ENCODE measurements at regions not wholly inside any gene's neighbourhood (a gene's known extent, or its start where the extent isn't known, plus 50 kb on each side); places are given as distances from the start of the nearest gene placed in this dataset.
A peak's percentile ranks its signal among the peaks of the same experiment; 100 is the strongest.

DNA sequence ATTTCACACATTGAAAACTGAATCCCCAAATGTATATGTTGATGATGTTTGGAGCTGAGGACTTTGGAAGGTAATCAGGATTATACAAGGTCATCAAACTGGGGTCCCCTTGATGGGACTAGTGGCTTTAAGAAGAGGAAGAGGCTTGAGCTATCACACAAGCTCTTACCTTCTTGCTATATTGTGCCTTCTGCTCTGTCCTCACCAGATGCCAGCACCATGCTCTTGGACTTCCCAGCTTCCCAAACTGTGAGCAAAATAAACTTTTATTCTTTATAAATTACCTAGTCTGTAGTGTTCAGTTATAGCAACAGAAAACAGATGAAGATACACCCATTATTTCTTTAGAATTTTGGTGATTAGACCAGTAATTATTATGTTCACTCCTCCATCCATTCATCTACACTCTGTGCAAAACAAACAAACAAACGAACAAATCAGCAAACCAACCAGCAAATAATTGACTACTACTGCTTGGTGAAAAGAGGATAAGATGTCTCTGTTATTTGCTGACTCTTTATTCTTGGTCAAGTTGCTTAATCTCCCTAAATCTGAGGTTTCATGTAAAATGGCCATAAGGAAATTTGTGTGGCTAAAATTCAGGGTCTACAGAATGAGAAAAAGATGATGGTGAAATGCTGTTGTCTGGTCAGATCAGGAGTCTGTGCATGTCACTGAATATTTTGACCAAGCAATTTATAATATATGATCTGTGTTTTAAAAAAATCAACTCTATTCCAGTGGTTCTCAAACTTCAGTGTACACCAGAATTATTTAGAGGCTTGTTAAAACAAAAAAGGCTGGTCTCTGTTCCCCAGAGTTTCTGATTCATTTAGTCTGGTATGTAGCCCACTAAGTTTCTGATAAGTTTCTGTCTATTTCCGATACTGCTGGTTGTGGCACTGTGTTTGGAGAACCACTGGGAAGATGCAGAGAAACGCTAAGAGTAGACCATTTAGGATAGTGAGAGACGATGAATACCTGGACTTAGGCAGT lies 854.1 kb downstream of the MAT2B start:
- Mint-ChIP-seq H3K27ac (ENCODE audit: unreplicated experiment) (peak overlapping the region; percentile 74), H3K4me3 (ENCODE audit: unreplicated experiment) (no peak overlapping the region), H3K9me3 (ENCODE audit: low read depth) (no peaks in the 10 kb centered on the region), H3K36me3 (ENCODE audit: low read depth) (no peaks in the 10 kb centered on the region), H3K4me1 (ENCODE audit: low read depth) (peaks cover 19% of the 10 kb centered on the region), H3K27me3 (ENCODE audit: low read depth) (no peaks in the 10 kb centered on the region)
- DNase-seq (ENCODE audit: low spot score), result no peak
- TF ChIP-seq, protein P1, sequence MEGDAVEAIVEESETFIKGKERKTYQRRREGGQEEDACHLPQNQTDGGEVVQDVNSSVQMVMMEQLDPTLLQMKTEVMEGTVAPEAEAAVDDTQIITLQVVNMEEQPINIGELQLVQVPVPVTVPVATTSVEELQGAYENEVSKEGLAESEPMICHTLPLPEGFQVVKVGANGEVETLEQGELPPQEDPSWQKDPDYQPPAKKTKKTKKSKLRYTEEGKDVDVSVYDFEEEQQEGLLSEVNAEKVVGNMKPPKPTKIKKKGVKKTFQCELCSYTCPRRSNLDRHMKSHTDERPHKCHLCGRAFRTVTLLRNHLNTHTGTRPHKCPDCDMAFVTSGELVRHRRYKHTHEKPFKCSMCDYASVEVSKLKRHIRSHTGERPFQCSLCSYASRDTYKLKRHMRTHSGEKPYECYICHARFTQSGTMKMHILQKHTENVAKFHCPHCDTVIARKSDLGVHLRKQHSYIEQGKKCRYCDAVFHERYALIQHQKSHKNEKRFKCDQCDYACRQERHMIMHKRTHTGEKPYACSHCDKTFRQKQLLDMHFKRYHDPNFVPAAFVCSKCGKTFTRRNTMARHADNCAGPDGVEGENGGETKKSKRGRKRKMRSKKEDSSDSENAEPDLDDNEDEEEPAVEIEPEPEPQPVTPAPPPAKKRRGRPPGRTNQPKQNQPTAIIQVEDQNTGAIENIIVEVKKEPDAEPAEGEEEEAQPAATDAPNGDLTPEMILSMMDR (IDR thresholded peaks at IDR 0.05), result no peak

DNA sequence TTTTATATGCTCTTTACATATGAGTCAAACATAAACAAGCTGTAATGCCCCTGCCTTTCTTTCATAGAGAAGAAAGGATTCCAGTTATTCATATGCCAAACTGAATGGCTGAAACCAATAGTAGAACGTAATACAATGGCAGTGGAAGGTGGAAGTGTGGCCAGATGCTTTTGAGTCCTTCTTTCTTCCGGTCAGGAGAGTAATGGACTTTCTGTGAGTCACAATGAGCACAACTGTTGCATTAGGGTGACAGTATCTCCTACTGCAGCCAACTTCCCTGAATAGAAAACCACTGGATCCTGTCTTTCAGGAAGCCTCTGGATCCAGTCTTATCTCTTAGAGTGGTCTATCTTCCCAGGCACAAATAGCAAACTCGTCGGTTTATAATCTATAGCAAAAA lies 855.2 kb downstream of the MAT2B start:
- Mint-ChIP-seq H3K27me3 (ENCODE audit: low read depth) (no peaks in the 10 kb centered on the region), H3K4me1 (ENCODE audit: low read depth) (peaks cover 19% of the 10 kb centered on the region), H3K36me3 (ENCODE audit: low read depth) (no peaks in the 10 kb centered on the region), H3K4me3 (ENCODE audit: unreplicated experiment) (no peak overlapping the region), H3K9me3 (ENCODE audit: low read depth) (no peaks in the 10 kb centered on the region), H3K27ac (ENCODE audit: unreplicated experiment) (no peak overlapping the region)
- DNase-seq (ENCODE audit: low spot score), result no peak
- TF ChIP-seq, protein P1 (IDR thresholded peaks at IDR 0.05), result no peak

DNA sequence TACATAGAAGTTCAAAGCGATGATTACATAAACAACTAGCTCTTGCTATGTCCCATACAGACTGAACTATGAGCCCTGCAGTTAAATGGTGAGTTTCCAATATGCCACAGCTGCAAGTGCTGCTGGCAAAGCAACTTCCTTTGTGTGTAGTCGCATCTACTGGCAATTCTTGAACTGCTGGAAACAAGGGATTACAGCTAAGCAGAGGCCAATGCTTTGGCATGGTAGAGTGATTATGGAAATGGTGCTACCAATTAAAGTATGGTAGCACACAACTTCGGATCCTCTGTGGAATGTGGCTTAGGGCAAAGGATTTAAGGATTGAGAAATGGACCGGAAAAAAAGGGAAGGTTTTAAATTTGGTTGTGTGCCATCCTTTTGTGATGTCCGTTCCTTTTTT lies 856.6 kb downstream of the MAT2B start:
- no peaks in the 10 kb centered on the region for H3K27me3 Mint-ChIP-seq (ENCODE audit: low read depth)
- no peaks in the 10 kb centered on the region for H3K36me3 Mint-ChIP-seq (ENCODE audit: low read depth)
- H3K4me3 Mint-ChIP-seq (ENCODE audit: unreplicated experiment), result no peak overlapping the region
- TF ChIP-seq, protein P1 (IDR thresholded peaks at IDR 0.05), result no peak
- H3K9me3 Mint-ChIP-seq (ENCODE audit: low read depth), result no peaks in the 10 kb centered on the region
- DNase-seq (ENCODE audit: low spot score), result no peak
- H3K27ac Mint-ChIP-seq (ENCODE audit: unreplicated experiment), result no peak overlapping the region
- peaks cover 19% of the 10 kb centered on the region for H3K4me1 Mint-ChIP-seq (ENCODE audit: low read depth)

DNA sequence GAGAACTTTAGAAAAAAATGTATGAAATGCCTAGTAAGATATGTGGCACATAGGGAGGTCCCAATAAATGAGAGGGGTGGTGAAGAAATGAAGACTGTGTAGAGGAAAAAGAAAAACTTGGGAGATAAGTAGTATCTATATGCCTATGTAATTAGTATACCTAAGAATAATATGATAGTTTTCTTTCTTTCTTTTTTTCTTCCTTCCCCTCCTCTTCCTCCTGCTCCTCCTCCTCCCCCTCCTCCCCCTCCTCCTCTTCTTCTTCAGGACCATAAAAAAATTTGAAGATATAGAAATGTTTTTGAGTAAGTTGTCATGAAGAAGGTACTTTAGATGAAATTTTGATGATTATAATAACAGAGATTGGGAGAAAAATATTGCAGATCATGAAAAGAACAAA lies 857.4 kb downstream of the MAT2B start:
- H3K27ac Mint-ChIP-seq (ENCODE audit: unreplicated experiment), result no peak overlapping the region
- H3K4me3 Mint-ChIP-seq (ENCODE audit: unreplicated experiment), result no peak overlapping the region

More for the DNA sequence above, 857.4 kb downstream of the MAT2B start:
- Mint-ChIP-seq H3K27me3 (ENCODE audit: low read depth) (no peaks in the 10 kb centered on the region), H3K36me3 (ENCODE audit: low read depth) (no peaks in the 10 kb centered on the region), H3K4me1 (ENCODE audit: low read depth) (peaks cover 19% of the 10 kb centered on the region), H3K9me3 (ENCODE audit: low read depth) (no peaks in the 10 kb centered on the region)
- TF ChIP-seq, protein P1 (IDR thresholded peaks at IDR 0.05), result no peak
- no peak for DNase-seq (ENCODE audit: low spot score)
